GM19351 (cell line): ENCODE measurements at regions not wholly inside any gene's neighbourhood (a gene's known extent, or its start where the extent isn't known, plus 50 kb on each side); places are given as distances from the start of the nearest gene placed in this dataset.

Experiments
- ATAC-seq: cut with Tn5 transposase; IDR thresholded peaks from one replicate; pipeline ENCODE4 v1.9.1; 2021; ENCODE audit warnings: mild to moderate bottlenecking, moderate library complexity; ENCODE audit not compliant: unreplicated experiment

GRCh38 chr5:126357585-126358342, 65.4 kb upstream of the GRAMD2B start:
- no peak for ATAC-seq

- peak; percentile 92 for ATAC-seq
Observed at GRCh38 chr5:126358525-126358924, 64.7 kb upstream of the GRAMD2B start.

GRCh38 chr5:126359884-126360283, 63.3 kb upstream of the GRAMD2B start:
- peak; percentile 31 for ATAC-seq

- no peak for ATAC-seq
Observed at GRCh38 chr5:126360467-126360866, 62.7 kb upstream of the GRAMD2B start.

GRCh38 chr5:126363658-126364057, 59.6 kb upstream of the GRAMD2B start:
- no peak for ATAC-seq

- no peak for ATAC-seq
Observed at GRCh38 chr5:126364206-126364902, 58.9 kb upstream of the GRAMD2B start.

- ATAC-seq, result no peak
Observed at GRCh38 chr5:126365446-126366198, 57.6 kb upstream of the GRAMD2B start.

GRCh38 chr5:126366199-126366560, 57.0 kb upstream of the GRAMD2B start:
- no peak for ATAC-seq

GRCh38 chr5:126368239-126368812, 54.9 kb upstream of the GRAMD2B start:
- peak; percentile 47 for ATAC-seq

GRCh38 chr5:126369083-126369482, 54.1 kb upstream of the GRAMD2B start:
- no peak for ATAC-seq

GRCh38 chr5:126369995-126370731, 53.0 kb upstream of the GRAMD2B start:
- ATAC-seq, result no peak

- ATAC-seq, result no peak
Observed at GRCh38 chr5:126370796-126371718, 52.2 kb upstream of the GRAMD2B start.

- peak; percentile 51 for ATAC-seq
Observed at GRCh38 chr5:126373375-126374108, 49.7 kb upstream of the GRAMD2B start.
